ENCODE measurements at regions not wholly inside any gene's neighbourhood (a gene's known extent, or its start where the extent isn't known, plus 50 kb on each side); places are given as distances from the start of the nearest gene placed in this dataset.

GRCh38 chrX:125678258-125678657 lies 358.6 kb downstream of the TEX13C start:
- Mint-ChIP-seq H3K4me1 (ENCODE audit: low read depth, unreplicated experiment) (no peaks in the 10 kb centered on the region), H3K9me3 (ENCODE audit: unreplicated experiment) (peaks cover 3% of the 10 kb centered on the region), H3K27me3 (ENCODE audit: low read depth, unreplicated experiment) (no peaks in the 10 kb centered on the region), H3K36me3 (ENCODE audit: low read depth, unreplicated experiment) (peaks cover 2% of the 10 kb centered on the region), H3K4me3 (ENCODE audit: unreplicated experiment) (no peak overlapping the region), H3K27ac (ENCODE audit: unreplicated experiment) (no peak overlapping the region)
- Histone ChIP-seq H3K4me3 (ENCODE audit: insufficient read depth, low read depth, low read length) (no peak overlapping the region), H3K4me2 (ENCODE audit: low read length) (no peak overlapping the region), H3K9ac (ENCODE audit: low read length) (no peak overlapping the region), H3K79me2 (ENCODE audit: insufficient read depth, low read length) (no peaks in the 10 kb centered on the region), H3K9me3 (ENCODE audit: insufficient read depth, low read depth, low read length) (no peaks in the 10 kb centered on the region), H3K27ac (ENCODE audit: low read depth, low read length) (no peak overlapping the region), H3K36me3 (ENCODE audit: insufficient read depth, low read length) (no peaks in the 10 kb centered on the region), H3K27me3 (ENCODE audit: insufficient read depth, low read length) (no peaks in the 10 kb centered on the region), H2AFZ (ENCODE audit: low read depth, low read length) (no peak overlapping the region), H4K20me1 (ENCODE audit: insufficient read depth, low read length) (no peaks in the 10 kb centered on the region), H3K4me1 (ENCODE audit: insufficient read depth, low read length) (no peaks in the 10 kb centered on the region)
- DNase-seq (ENCODE audit: low read depth) (no peak), FAIRE-seq (no peak)
- TF ChIP-seq, protein P1, sequence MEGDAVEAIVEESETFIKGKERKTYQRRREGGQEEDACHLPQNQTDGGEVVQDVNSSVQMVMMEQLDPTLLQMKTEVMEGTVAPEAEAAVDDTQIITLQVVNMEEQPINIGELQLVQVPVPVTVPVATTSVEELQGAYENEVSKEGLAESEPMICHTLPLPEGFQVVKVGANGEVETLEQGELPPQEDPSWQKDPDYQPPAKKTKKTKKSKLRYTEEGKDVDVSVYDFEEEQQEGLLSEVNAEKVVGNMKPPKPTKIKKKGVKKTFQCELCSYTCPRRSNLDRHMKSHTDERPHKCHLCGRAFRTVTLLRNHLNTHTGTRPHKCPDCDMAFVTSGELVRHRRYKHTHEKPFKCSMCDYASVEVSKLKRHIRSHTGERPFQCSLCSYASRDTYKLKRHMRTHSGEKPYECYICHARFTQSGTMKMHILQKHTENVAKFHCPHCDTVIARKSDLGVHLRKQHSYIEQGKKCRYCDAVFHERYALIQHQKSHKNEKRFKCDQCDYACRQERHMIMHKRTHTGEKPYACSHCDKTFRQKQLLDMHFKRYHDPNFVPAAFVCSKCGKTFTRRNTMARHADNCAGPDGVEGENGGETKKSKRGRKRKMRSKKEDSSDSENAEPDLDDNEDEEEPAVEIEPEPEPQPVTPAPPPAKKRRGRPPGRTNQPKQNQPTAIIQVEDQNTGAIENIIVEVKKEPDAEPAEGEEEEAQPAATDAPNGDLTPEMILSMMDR (IDR thresholded peaks at IDR 0.05; ENCODE audit: insufficient read depth, low read depth, low read length), result no peak

DNA sequence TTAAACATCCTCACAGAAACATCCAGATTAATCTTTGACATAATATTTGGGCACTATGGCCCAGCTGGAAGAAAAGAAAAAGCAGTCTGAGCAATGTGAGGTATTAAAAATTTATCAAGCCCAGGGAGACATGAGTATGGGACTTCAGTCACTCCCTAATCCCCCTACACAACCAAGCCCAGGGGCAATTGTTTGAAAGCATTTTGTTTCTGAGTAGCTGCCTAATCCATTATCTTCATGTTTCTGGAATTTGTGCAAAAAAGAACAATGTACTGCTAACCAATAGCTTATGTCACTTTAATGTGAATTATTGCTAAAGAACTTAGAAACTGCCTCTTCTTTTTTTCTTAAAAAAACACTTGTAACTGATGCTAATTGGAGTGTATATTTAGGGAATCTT lies 360.7 kb downstream of the TEX13C start:
- DNase-seq (ENCODE audit: low read depth), result no peak
- H3K9ac ChIP-seq (ENCODE audit: low read length), result no peak overlapping the region
- H2AFZ ChIP-seq (ENCODE audit: low read depth, low read length), result no peak overlapping the region
- no peak overlapping the region for H3K4me2 ChIP-seq (ENCODE audit: low read length)
- Mint-ChIP-seq H3K27ac (ENCODE audit: unreplicated experiment) (no peak overlapping the region), H3K36me3 (ENCODE audit: low read depth, unreplicated experiment) (peaks cover 2% of the 10 kb centered on the region), H3K9me3 (ENCODE audit: unreplicated experiment) (peaks cover 3% of the 10 kb centered on the region), H3K4me3 (ENCODE audit: unreplicated experiment) (no peak overlapping the region), H3K4me1 (ENCODE audit: low read depth, unreplicated experiment) (no peaks in the 10 kb centered on the region), H3K27me3 (ENCODE audit: low read depth, unreplicated experiment) (no peaks in the 10 kb centered on the region)
- H3K9me3 ChIP-seq (ENCODE audit: insufficient read depth, low read depth, low read length), result no peaks in the 10 kb centered on the region
- no peaks in the 10 kb centered on the region for H3K27me3 ChIP-seq (ENCODE audit: insufficient read depth, low read length)
- H4K20me1 ChIP-seq (ENCODE audit: insufficient read depth, low read length), result no peaks in the 10 kb centered on the region
- FAIRE-seq, result no peak
- no peaks in the 10 kb centered on the region for H3K79me2 ChIP-seq (ENCODE audit: insufficient read depth, low read length)
- H3K36me3 ChIP-seq (ENCODE audit: insufficient read depth, low read length), result no peaks in the 10 kb centered on the region
- no peak overlapping the region for H3K4me3 ChIP-seq (ENCODE audit: insufficient read depth, low read depth, low read length)
- no peaks in the 10 kb centered on the region for H3K4me1 ChIP-seq (ENCODE audit: insufficient read depth, low read length)
- H3K27ac ChIP-seq (ENCODE audit: low read depth, low read length), result no peak overlapping the region
- TF ChIP-seq, protein P1 (IDR thresholded peaks at IDR 0.05; ENCODE audit: insufficient read depth, low read depth, low read length), result no peak
- no peak for TF ChIP-seq EZH2 (IDR thresholded peaks at IDR 0.05; ENCODE audit: insufficient read depth, low read length)

DNA sequence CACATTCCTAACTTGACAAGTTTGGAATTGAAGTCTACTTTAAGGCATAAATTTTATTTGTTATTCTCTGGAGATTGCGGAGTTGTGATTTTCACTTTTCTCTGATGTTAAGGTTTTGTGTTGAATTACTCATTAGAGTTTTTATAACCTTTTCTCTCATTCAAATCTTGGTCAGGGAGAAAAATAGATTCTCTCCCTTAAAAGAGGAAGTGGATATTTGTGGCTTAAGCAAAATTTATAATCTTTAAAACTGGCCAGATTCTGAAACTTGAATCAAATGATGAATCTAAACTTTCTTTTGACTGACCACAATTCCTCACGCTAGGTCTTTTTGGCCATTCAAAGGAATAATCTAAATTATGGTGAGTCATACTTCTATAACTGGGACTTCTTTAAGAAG lies 361.4 kb downstream of the TEX13C start:
- Histone ChIP-seq H3K4me3 (ENCODE audit: insufficient read depth, low read depth, low read length) (no peak overlapping the region), H4K20me1 (ENCODE audit: insufficient read depth, low read length) (no peaks in the 10 kb centered on the region), H3K9me3 (ENCODE audit: insufficient read depth, low read depth, low read length) (no peaks in the 10 kb centered on the region), H3K9ac (ENCODE audit: low read length) (no peak overlapping the region), H3K27ac (ENCODE audit: low read depth, low read length) (no peak overlapping the region), H3K4me2 (ENCODE audit: low read length) (no peak overlapping the region), H3K36me3 (ENCODE audit: insufficient read depth, low read length) (no peaks in the 10 kb centered on the region), H2AFZ (ENCODE audit: low read depth, low read length) (no peak overlapping the region), H3K4me1 (ENCODE audit: insufficient read depth, low read length) (no peaks in the 10 kb centered on the region), H3K27me3 (ENCODE audit: insufficient read depth, low read length) (no peaks in the 10 kb centered on the region), H3K79me2 (ENCODE audit: insufficient read depth, low read length) (no peaks in the 10 kb centered on the region)
- peaks cover 2% of the 10 kb centered on the region for H3K36me3 Mint-ChIP-seq (ENCODE audit: low read depth, unreplicated experiment)
- DNase-seq (ENCODE audit: low read depth) (no peak), FAIRE-seq (peak; percentile 47)
- no peaks in the 10 kb centered on the region for H3K27me3 Mint-ChIP-seq (ENCODE audit: low read depth, unreplicated experiment)
- H3K4me3 Mint-ChIP-seq (ENCODE audit: unreplicated experiment), result no peak overlapping the region
- H3K9me3 Mint-ChIP-seq (ENCODE audit: unreplicated experiment), result peaks cover 2% of the 10 kb centered on the region
- TF ChIP-seq, protein P1 (IDR thresholded peaks at IDR 0.05; ENCODE audit: insufficient read depth, low read depth, low read length), result no peak
- TF ChIP-seq EZH2 (IDR thresholded peaks at IDR 0.05; ENCODE audit: insufficient read depth, low read length), result no peak
- H3K4me1 Mint-ChIP-seq (ENCODE audit: low read depth, unreplicated experiment), result no peaks in the 10 kb centered on the region
- no peak overlapping the region for H3K27ac Mint-ChIP-seq (ENCODE audit: unreplicated experiment)

All from astrocyte (in vitro differentiated cells and primary cell).